Endodermal cell (in vitro differentiated cells): ENCODE measurements at regions not wholly inside any gene's neighbourhood (a gene's known extent, or its start where the extent isn't known, plus 50 kb on each side); places are given as distances from the start of the nearest gene placed in this dataset.

ENCODE experiments used
- DNase-seq: peaks from one replicate; pipeline ENCODE4 v3.0.0-alpha.2; 2017
- H3K27ac ChIP-seq: 2 replicates; pipeline ENCODE4 v1.5.1; 2013; ENCODE audit warnings: mild to moderate bottlenecking, low read depth, low read length, moderate library complexity
- H3K27me3 ChIP-seq: 2 replicates; pipeline ENCODE4 v1.6.1; 2013; ENCODE audit warnings: mild to moderate bottlenecking, low read length, moderate library complexity; ENCODE audit not compliant: insufficient read depth, control insufficient read depth, poor library complexity, severe bottlenecking
- H3K36me3 ChIP-seq: 2 replicates; pipeline ENCODE4 v1.7.0; 2013; ENCODE audit warnings: mild to moderate bottlenecking, low read length, moderate library complexity; ENCODE audit not compliant: control insufficient read depth, insufficient read depth
- H3K4me1 ChIP-seq: one replicate; pipeline ENCODE4 v1.7.0; 2013; ENCODE audit warnings: low read length; ENCODE audit not compliant: control insufficient read depth, insufficient read depth
- H3K4me3 ChIP-seq: 2 replicates; pipeline ENCODE4 v1.5.1; 2013; ENCODE audit warnings: mild to moderate bottlenecking, low read length, moderate library complexity
- H3K9ac ChIP-seq: 2 replicates; pipeline ENCODE4 v1.6.1; 2013; ENCODE audit warnings: mild to moderate bottlenecking, low read length, moderate library complexity; ENCODE audit not compliant: poor library complexity, severe bottlenecking; ENCODE audit errors: extremely low read depth
- H3K9me3 ChIP-seq: 2 replicates; pipeline ENCODE4 v1.6.1; 2013; ENCODE audit warnings: mild to moderate bottlenecking, low read length, moderate library complexity; ENCODE audit not compliant: control insufficient read depth
- H3K27ac Mint-ChIP-seq: 2 replicates; pipeline ENCODE4 v1.8.0; 2020; ENCODE audit warnings: mixed read lengths
- H3K27me3 Mint-ChIP-seq: 2 replicates; pipeline ENCODE4 v1.8.0; 2021; ENCODE audit warnings: mild to moderate bottlenecking, mixed read lengths; ENCODE audit not compliant: insufficient read depth
- H3K36me3 Mint-ChIP-seq: 2 replicates; pipeline ENCODE4 v1.8.0; 2020; ENCODE audit warnings: low read depth, mixed read lengths
- H3K4me1 Mint-ChIP-seq: 2 replicates; pipeline ENCODE4 v1.8.0; 2020; ENCODE audit warnings: mixed read lengths
- H3K4me3 Mint-ChIP-seq: 2 replicates; pipeline ENCODE4 v1.8.0; 2020; ENCODE audit warnings: mild to moderate bottlenecking, moderate library complexity, mixed read lengths
- H3K9me3 Mint-ChIP-seq: 2 replicates; pipeline ENCODE4 v1.8.0; 2020; ENCODE audit warnings: mild to moderate bottlenecking, mixed read lengths
- WGBS, 2 experiments: methylation state at CpG; one replicate each; pipeline versions ENCODE4 v1.1.5 to v1.1.7; 2013; ENCODE audit warnings: missing lambda C conversion rate in 2 of 2, mixed read lengths in 1 of 2; ENCODE audit not compliant: insufficient coverage in 1 of 2, insufficient read length in 1 of 2; 5-methylcytosine and 5-hydroxymethylcytosine counted together
- TF ChIP-seq, protein P1 (sequence below): fragments of 200-600 bp; sonication (generic); conservative IDR thresholded peaks from 2 replicates; pipeline ENCODE4 v1.5.0; 2021; ENCODE audit warnings: antibody characterized with exemption, mild to moderate bottlenecking

DNA sequence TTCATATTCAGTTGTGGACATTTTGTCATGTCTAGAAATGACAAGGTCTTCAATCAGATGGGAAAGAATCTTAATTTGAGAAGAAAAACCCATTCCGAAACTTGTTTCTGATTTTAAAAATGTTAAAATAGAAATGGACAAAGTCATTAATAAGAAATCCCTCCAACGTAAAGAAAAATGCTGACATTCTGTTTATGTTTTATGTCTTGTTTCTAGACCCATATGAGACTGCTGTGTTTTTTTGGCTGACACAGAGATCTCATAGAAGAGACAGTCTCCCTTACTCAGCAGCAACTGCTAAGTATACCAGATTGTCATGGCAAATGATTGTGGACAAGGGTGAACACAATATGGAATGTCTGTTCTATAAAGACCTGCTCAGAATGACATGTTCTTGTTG is 538.5 kb downstream of the ZEB2 start:
- Mint-ChIP-seq H3K36me3 (peaks cover 2% of the 10 kb centered on the region), H3K4me1 (no peaks in the 10 kb centered on the region), H3K4me3 (no peak overlapping the region), H3K9me3 (peaks cover 12% of the 10 kb centered on the region), H3K27me3 (no peaks in the 10 kb centered on the region), H3K27ac (no peak overlapping the region)
- H3K27me3 ChIP-seq: no peaks in the 10 kb centered on the region
- H3K9me3 ChIP-seq: peaks cover 11% of the 10 kb centered on the region
- no peak overlapping the region for H3K27ac ChIP-seq
- H3K36me3 ChIP-seq: no peaks in the 10 kb centered on the region
- no peak overlapping the region for H3K9ac ChIP-seq
- 87 to 100% methylated on average over 2 of the region's 2 CpGs for WGBS, 2 experiments
- no peak for DNase-seq
- no peak overlapping the region for H3K4me3 ChIP-seq
- no peaks in the 10 kb centered on the region for H3K4me1 ChIP-seq
- TF ChIP-seq, protein P1, sequence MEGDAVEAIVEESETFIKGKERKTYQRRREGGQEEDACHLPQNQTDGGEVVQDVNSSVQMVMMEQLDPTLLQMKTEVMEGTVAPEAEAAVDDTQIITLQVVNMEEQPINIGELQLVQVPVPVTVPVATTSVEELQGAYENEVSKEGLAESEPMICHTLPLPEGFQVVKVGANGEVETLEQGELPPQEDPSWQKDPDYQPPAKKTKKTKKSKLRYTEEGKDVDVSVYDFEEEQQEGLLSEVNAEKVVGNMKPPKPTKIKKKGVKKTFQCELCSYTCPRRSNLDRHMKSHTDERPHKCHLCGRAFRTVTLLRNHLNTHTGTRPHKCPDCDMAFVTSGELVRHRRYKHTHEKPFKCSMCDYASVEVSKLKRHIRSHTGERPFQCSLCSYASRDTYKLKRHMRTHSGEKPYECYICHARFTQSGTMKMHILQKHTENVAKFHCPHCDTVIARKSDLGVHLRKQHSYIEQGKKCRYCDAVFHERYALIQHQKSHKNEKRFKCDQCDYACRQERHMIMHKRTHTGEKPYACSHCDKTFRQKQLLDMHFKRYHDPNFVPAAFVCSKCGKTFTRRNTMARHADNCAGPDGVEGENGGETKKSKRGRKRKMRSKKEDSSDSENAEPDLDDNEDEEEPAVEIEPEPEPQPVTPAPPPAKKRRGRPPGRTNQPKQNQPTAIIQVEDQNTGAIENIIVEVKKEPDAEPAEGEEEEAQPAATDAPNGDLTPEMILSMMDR: no peak

DNA sequence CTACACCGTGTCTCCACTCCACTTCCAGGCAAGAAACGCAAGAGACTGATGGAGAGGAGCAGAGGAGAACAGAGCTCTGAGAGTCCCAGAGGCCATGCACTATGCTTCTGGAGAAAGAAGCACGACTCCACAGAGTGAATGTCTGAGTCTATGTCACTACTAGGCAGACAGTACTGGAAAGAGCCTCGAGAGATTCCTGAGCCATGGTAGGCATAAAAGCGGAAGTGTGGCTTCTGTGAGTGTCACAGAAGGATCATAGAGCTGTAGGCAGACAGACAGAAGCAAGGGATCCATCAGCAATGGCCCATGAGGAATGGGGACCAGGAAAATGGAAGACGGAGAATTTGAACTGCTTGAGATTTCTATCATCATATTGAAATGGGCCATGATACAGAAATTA is 542.6 kb downstream of the ZEB2 start:
- no peak overlapping the region for H3K9ac ChIP-seq
- H3K4me3 Mint-ChIP-seq: no peak overlapping the region
- TF ChIP-seq, protein P1: no peak

DNA sequence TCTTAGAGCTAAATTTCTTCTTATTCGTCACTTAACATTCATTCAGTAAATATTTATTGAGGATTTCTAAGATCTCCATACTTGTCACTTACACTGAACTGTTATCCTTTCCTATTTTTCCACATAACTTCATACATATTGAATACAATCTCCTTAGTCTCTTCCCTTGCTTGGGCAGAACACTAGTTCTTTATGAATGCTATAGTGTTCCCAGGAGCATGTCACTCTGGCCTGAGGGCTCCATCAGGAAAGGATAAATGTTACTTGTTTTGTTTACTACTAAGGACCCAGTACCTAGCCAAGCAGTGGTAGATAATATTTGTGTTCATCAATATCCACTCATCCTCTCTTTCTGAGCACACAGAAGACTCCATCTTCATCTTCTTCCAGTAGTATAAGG is 544.7 kb downstream of the ZEB2 start:
- no peaks in the 10 kb centered on the region for H3K36me3 Mint-ChIP-seq
- no peak overlapping the region for H3K4me3 Mint-ChIP-seq
- H3K27me3 ChIP-seq: no peaks in the 10 kb centered on the region
- TF ChIP-seq, protein P1: no peak
- H3K27me3 Mint-ChIP-seq: no peaks in the 10 kb centered on the region
- H3K9me3 Mint-ChIP-seq: no peaks in the 10 kb centered on the region
- H3K36me3 ChIP-seq: no peaks in the 10 kb centered on the region
- no peaks in the 10 kb centered on the region for H3K4me1 Mint-ChIP-seq
- no peak overlapping the region for H3K27ac ChIP-seq
- H3K4me1 ChIP-seq: no peaks in the 10 kb centered on the region
- 100% methylated on average over 1 of the region's 1 CpG for WGBS, 2 experiments
- H3K27ac Mint-ChIP-seq: no peak overlapping the region
- H3K9me3 ChIP-seq: no peaks in the 10 kb centered on the region
- H3K9ac ChIP-seq: no peak overlapping the region
- no peak overlapping the region for H3K4me3 ChIP-seq
- no peak for DNase-seq

More for the DNA sequence above, 542.6 kb downstream of the ZEB2 start:
- Histone ChIP-seq H3K27me3 (no peaks in the 10 kb centered on the region), H3K9me3 (no peaks in the 10 kb centered on the region), H3K4me3 (no peak overlapping the region), H3K4me1 (no peaks in the 10 kb centered on the region), H3K27ac (no peak overlapping the region), H3K36me3 (no peaks in the 10 kb centered on the region)
- no peak for DNase-seq
- WGBS, 2 experiments: 95 to 97% methylated on average over 5 to 6 of the region's 6 CpGs
- Mint-ChIP-seq H3K4me1 (no peaks in the 10 kb centered on the region), H3K9me3 (no peaks in the 10 kb centered on the region), H3K36me3 (no peaks in the 10 kb centered on the region), H3K27me3 (no peaks in the 10 kb centered on the region), H3K27ac (no peak overlapping the region)
